HG02763 (cell line): ENCODE measurements at regions not wholly inside any gene's neighbourhood (a gene's known extent, or its start where the extent isn't known, plus 50 kb on each side); places are given as distances from the start of the nearest gene placed in this dataset.

Experiments
- ATAC-seq: cut with Tn5 transposase; IDR thresholded peaks from one replicate; pipeline ENCODE4 v1.9.1; 2021; ENCODE audit warnings: mild to moderate bottlenecking, moderate library complexity; ENCODE audit not compliant: unreplicated experiment

DNA sequence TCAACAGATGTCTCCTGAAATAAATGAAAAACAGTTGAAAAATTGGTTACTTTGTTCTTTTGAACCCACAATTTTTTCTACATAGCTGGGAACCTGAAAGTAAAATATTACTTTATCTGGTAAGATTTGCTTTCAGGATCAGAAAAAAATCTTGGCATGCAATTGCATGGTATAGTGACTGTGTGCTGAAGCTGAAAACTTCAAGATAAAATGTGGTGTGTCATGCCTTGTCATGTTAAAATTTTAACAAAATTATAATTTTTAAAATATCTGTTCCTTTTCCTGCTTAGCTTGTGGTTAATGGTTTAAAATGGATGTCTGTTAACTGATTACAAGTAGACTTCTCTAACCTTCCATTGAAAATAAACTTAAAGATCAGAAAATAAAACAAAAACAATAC is 904.8 kb downstream of the PDHA2 start:
- ATAC-seq = no peak

DNA sequence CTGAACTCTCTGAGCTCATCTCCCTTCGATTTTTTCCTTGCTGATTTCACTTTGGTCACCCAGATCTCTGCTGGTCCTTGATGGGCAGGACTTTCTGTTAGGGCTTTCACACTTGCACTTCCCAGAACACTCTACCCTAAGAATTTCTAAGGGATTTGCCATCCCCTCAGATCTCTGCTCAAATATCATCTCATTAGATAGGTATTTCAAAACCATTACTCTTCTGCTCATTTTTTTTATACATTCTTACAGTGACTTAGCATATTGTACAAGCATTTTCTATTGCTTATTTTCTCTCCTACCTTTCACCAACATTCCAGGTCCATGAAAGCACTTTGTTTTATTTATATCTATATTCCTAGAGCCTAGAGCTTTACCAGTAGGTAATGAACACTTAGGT is 913.3 kb downstream of the PDHA2 start:
- ATAC-seq = no peak

DNA sequence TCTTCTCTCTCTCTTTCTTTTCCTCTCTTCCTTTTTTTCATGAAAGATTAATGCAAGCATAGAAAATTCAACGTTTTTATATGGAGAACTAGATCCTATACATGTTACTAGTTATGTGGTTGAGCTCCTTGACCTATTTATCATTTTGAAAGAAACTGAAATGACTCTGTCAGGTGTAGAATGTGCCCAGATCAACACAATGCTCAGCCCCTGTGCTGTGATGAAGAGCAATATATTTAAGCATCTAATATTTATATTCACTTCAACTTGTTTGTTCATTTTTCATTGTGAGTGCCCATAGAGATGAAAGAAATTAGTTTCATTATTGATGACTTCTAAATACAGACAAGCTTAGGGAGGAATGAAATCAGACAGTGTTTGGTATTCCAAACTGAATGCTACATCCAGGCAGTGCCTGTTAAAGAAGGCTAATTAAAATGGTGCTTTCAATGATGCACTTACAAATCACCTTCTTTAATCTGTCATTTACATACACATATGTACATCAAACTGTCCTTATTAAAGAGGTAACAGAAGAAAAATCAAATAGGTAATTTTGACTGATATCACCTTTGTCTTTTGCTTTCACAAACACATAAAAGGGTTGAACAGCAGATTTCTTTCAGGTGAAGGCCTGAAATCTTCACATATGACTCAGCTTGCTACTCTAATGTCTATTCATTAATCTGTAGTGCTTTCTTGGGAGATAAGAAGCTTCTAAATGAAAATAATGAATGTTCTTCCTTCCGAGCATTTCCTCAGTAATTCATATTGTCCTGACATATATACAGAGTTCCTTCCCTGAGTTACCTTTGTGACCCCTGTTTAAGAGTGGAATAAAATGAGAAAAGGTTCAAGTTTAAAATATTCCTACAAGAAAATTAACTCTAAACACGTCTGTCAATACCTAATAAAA is 915.9 kb downstream of the PDHA2 start:
- no peak for ATAC-seq

DNA sequence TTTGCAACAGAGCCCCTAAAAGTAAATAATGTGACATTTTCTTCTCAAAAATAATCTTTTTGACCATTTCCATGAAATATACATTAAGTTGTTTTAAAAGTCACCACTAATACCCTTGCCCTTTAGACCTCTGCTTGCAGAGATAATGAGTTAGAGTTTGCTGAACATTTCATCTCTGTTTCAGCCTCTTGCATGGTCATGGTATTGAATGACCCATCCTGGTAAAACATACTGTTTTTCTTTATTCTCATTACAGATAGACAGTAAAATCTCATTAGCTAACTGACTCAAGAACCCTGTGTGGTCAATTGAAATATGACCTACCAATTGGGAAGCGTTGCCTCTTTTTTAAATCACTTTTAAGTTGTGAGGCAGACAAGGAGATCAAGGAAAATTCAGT is 916.7 kb downstream of the PDHA2 start:
- no peak for ATAC-seq

DNA sequence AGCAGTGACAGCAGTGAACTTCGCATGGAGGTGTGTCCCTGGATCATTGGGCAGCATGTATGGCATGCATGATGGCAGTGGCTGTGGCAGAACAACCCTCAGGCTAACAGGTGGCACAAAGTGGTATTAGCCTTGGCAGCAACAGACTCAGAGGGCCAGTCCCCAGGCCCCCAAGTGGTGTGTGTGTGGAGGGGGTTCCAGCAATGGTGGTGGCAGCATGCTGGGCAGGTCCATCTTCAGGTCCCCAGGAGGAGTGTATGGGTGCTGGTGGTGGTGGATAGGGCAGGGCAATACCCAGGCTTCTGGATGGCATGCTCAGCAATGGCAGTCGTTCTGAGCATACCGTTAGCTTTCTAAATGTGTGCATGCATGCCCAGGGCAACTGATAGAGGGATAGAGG is 923.7 kb downstream of the PDHA2 start:
- no peak for ATAC-seq

DNA sequence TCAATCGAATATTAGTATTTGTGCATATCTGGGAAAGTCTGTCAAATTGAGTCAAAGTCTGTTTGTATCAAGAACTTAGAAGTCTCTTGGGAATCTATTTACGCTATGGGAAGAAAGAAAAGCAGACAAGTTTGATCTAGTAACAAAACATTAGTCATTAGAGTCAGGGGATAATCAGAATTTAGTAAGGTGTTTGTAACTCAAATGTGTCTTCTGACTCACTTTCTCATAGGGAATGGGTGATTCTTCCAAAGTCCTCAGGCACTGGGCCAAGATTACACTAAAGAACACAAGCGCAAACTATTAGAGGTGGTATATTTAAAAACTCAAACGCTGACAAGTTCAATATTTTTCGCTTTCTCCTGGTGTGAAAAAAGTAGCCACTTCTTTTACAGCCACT is 926.5 kb downstream of the PDHA2 start:
- ATAC-seq = no peak

DNA sequence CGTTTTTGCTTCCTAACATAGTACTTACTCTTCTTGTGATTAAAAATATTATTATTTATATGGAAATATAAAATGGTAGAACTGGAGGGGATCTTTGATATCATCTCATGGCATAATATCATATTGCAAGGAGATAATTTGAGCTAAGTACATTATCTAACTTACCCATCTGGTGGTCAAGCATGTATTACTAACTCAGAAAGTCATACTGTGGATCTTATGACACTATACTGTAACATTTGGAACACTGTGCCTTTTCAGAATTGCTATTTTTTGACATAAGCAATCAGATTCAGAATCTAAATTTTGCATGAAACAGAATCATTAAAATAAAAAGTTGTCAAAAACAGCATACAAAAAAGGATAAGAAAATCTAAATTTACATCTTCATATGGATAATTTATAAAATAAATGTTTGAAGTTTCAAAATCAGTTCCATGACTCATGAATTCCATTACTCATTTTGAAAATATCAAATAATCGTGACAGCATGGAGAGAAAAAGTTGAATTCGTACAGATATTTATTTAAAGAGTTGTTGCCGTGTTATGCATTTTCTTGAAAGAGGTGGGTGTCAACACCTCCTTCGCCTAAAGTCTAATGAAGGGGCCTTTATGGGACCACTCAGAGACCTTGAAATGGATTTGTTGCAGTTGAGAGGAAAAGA is 928.1 kb downstream of the PDHA2 start:
- ATAC-seq = no peak

DNA sequence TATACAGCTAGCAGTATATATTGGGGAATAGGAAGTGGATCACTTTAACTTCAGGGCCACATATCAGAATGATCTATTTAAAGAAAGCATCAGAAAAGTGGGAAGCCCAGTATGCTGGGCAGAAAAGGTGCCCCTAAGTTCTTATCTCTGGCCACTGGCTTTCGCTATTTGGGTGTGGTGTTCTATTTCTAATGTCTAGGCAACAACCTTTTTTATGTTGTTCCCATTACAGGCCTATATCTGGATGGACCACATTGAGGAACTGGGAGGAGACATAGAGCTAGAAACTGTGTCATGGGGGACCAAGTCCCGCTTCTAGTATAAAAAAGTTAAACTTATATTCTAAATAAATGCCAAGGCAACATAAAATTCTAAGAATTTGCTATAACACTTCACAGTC is 935.6 kb downstream of the PDHA2 start:
- no peak for ATAC-seq

DNA sequence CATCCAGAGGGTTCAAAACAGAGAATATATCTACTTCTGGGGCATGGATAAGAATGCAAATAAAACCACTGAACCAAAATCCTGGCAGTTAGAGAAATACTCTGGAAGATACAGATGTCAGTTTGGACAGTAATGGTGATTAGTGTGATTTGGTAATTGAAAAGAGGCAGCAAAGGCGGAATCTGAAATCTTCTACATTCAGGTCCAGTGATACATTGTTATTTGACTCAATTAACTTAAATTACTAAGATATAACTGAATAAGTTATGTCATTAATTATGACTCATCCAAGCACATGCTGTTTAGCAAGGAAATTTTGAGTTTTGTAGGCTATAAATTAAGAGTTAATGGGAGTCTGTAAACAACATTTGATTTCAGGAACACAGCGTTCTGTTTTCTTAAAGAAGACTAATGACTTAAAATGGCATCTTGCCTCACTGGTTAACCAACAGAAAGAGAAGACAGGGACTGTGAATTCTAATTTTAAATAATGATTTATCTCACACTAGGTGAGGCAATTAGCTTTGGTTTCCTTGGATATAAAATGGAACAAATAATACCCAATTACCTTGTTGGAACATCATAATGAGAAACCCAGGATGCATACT is 937.1 kb downstream of the PDHA2 start:
- ATAC-seq = no peak

DNA sequence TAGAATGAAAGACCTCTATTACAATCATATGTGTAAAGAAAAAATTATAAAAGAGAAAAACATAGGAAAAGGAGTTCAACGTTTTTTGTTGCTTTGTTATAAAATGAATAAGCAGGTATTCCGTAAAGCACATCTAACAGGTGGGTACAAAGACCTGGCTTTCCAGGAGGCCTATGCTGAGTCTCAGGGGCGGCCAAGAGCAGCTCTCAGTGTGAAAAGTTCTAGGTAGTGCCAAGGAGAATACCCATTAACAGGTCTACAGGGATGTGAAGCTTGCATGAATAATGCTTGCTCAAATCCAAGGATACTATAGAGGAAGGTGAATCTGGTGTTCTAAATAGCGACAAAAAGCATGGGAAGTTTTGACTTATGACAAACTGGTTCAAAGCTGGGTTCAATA is 944.4 kb downstream of the PDHA2 start:
- ATAC-seq = no peak

DNA sequence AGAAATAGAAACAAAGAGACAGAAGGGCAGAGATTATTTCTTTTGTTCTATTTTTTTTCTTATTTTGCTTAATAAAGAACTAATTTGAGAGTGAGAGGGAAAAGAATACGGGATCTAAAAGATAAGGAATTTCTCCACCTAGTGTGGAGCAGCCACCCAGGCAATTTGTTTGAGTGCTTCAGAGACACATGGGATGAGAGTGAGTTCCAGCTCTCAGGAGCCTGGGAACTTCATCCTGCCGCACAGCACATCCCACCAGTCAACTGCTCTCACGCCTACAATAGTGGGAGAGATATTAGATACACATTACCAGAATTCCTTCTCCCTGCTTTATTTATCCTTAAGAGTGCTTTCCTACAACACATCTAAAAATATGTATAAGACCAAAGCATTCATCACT is 946.4 kb downstream of the PDHA2 start:
- no peak for ATAC-seq

DNA sequence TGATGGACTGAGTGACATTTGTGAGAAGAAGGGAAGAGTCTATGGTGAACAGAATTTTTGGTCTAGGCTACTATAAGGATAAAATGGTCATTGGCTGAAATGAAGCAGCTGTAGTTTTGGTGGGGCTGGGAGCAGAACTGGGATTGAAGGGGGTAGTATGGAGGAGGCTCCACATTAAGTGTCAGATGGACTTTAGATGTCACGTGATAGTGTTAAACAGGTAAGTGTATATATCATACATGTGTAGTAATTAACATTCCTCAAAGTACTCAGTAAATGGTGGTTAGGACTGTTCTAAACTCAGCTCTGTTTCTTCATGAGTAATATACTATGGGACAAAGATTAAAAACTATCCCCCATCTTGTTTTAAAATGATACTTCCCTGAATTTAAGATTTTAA is 947.9 kb downstream of the PDHA2 start:
- no peak for ATAC-seq

DNA sequence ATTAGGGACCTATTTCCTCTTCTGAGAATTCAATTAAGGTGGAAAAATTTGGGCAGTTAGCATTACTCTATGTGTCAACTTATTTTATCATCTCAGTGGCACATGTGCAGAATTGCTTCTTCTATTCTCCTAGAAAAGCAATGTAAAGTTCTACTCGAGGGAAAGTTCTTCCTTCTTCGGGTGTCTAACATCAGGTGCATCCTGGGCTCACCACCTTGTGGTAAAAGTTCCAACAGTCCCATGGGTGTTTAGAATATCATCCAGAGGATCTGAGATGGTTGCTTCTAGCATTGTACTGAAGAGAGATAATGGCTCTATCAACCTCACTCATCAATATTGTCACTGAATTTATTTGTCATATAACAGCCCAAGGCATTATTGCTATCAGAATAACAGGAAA is 969.7 kb downstream of the PDHA2 start:
- ATAC-seq = no peak

DNA sequence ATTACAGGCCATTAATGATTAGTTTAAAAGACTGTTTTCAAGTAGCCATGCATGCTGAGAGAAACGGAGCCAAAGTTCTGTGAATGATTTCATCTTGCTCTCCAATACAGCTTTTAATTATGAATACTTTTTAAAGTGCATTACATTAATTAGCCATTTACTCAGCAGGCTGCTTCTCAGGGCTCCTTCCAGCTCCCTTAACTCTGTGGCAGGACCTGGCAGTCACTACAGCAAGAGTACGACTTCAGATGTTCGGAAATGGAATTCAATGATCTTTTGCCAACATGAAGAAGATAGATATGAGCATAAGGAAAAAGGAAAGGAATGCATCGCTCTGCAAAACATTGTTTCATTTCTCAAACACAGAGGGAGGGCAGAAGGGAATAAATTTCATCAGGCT is 987.2 kb downstream of the PDHA2 start:
- ATAC-seq = no peak

DNA sequence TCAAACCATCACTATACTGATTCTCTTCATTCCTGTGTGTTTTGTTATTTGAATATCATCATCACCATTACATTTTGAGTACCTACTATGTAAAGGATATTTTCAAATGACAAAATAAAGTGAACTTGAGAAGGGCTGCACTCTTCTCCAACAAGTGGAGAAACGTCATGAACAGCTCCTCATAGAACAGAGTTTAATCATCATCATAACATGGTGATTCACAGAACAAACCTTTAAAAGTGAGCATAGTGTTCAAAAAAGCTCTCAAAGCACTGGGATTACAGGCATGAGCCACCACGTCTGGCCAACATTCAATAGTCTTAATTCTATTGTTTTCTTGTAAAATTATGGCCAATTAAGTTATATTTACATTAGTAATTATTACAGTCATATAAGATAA is 993.9 kb downstream of the PDHA2 start:
- ATAC-seq = no peak

DNA sequence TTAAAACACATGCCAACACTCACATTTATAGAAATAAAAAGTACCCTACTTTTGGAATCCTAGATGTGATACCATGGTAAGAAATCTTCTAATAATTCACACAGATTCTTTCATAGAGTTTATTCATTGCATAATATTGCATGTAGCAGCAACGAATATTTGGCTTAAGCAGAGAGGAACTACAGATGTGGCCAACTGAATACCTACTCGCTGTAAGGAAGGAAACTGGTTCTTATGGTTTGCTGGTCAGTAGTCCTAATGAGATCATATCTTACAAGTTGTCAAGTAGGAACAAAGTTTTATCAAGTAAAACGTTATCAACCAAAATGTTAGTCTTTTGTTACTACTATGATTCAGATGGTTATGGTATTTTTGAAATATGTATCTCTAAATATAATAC is 996.1 kb downstream of the PDHA2 start:
- no peak for ATAC-seq

DNA sequence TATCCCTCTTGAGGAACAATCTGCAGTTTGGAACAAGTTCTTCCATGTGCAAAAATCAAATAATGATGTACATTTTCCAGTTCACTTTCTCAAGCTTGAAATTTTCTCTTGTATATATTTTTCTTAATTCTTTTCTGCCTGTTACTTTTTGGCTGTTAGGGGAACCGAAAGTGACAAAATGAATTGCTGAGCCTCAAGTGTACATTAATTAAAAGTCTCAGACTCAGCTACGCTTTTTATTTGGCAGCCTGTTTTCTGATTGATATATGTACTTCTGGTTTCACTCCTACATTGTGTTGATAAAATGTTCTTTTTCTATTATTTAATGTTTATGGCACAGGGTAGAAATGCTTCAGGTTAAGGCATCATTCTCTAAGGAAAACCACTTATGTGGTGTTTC is 999.5 kb downstream of the PDHA2 start:
- no peak for ATAC-seq

DNA sequence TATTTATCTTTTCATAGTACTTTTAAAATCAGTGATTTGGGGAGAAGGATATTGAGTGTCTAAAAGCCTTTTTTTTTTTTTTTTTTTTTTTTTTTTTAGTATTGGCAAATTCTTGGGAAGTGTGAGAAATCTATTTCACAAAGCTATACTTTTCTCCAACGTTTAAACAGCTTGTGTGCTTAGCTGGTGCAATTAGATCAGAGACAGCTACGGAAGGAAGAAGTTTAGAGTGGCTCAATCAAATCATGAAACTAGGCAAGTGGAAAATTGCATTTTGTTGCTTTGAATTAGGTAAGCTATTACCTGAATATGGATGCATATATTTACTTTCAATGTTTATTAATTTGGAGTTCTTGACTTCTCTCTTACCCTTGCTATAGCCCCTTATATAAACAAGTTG is 1001.9 kb downstream of the PDHA2 start:
- ATAC-seq = no peak

DNA sequence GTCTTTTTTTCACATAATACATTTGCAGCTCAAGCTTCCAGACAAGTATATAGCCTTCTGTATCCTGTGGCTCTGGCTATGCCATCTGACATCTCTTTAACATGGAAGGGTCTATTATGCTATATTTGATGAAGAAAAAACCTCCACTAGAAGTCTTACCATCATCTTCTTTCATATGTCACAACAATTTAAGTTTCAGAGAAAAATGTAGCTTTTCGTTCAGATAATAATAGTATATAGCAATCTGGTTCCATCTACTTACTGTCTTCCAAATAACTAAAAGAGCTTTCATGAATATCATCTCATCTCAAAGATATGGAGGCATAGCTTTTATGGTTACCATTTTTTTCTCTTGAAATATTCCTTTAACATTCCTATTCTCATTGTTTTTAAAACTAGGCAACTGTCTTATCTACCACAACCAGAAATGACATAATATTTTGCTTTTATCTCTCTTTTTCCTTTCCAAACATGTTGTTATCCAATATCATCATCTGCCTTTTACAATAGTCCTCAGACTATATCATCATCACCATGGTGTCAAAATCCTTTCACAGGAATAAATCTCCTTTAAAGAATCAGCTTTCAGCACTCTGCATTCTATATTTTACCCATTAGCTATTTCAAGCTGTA is 1005.1 kb downstream of the PDHA2 start:
- ATAC-seq = no peak

DNA sequence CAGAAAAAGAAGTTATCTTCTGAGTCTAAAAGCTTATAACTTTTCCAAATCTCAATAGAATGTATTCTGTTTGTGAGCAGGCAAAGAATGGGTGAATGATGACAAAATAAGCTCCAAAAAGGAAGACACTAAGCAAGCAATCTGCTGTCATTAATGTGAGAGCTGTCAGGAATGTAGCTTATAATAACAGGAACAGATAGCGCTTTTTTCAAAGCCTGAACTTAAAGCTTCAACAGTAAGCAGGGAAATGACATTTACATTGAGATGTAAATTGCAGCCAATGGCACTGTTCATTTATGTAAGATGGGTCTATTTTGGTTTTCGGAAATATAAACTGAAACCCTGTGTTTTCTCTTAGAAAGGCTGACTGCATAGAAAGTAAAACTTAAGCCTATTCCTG is 1005.9 kb downstream of the PDHA2 start:
- ATAC-seq = no peak

DNA sequence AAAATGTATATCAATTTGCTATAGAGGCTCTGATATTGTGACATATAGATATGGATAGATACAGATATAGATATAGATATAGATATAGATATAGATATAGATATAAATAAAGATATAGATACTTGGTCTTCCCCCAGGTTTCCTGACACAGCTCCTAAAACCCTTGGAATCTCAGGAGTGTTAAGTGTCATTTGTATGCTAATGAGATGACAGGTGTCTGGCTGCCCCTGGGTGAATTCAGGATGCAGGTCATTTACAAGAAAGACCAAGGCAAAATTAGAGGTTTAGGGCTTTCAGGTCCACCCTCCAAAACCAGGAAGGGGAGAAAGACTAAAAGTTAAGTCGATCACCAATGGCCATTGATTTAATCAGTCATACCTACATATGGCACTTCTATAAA is 1034.8 kb downstream of the PDHA2 start:
- ATAC-seq = no peak

DNA sequence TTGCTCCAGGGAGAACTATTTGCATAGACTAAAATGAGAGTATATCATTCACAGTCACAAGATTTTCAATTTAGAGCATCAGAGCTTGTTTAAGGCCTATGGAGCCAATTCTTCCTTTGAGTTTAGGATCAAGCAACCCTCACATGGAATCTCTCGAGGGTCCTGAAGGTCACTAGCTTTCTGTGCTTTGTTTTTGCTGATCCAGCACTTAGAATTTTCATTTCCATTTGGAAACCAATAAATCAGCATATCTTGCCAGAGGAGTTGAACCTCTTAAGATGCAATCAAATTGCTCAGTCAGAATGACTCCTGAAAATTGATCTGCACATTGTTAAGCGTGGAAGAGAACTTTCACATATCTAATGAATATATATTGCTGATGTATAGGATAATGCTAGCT is 1039.6 kb downstream of the PDHA2 start:
- ATAC-seq = no peak
